ENCODE measurements at regions not wholly inside any gene's neighbourhood (a gene's known extent, or its start where the extent isn't known, plus 50 kb on each side); places are given as distances from the start of the nearest gene placed in this dataset.

GRCh38 chr7:52958621-52959140 is 76.8 kb upstream of the POM121L12 start:
- no peak overlapping the region for H3K27ac ChIP-seq (ENCODE audit: low read depth, low read length, poor library complexity, severe bottlenecking)
- no peaks in the 10 kb centered on the region for H3K27me3 ChIP-seq (ENCODE audit: insufficient read depth, low read length)
- H3K36me3 ChIP-seq (ENCODE audit: insufficient read depth, low read length), result no peaks in the 10 kb centered on the region
- H2AFZ ChIP-seq (ENCODE audit: low read length), result no peak overlapping the region
- H3K4me3 ChIP-seq (ENCODE audit: low read depth, low read length, poor library complexity, severe bottlenecking), result no peak overlapping the region
- H3K9ac ChIP-seq (ENCODE audit: low read length), result no peak overlapping the region
- peaks cover 20% of the 10 kb centered on the region for H3K4me1 ChIP-seq (ENCODE audit: insufficient read depth, low read length, severe bottlenecking)
- no peaks in the 10 kb centered on the region for H3K79me2 ChIP-seq (ENCODE audit: insufficient read depth, low read length)
- TF ChIP-seq EZH2 (IDR thresholded peaks at IDR 0.05; ENCODE audit: borderline replicate concordance, low read length), result no peak
- TF ChIP-seq, protein P1, sequence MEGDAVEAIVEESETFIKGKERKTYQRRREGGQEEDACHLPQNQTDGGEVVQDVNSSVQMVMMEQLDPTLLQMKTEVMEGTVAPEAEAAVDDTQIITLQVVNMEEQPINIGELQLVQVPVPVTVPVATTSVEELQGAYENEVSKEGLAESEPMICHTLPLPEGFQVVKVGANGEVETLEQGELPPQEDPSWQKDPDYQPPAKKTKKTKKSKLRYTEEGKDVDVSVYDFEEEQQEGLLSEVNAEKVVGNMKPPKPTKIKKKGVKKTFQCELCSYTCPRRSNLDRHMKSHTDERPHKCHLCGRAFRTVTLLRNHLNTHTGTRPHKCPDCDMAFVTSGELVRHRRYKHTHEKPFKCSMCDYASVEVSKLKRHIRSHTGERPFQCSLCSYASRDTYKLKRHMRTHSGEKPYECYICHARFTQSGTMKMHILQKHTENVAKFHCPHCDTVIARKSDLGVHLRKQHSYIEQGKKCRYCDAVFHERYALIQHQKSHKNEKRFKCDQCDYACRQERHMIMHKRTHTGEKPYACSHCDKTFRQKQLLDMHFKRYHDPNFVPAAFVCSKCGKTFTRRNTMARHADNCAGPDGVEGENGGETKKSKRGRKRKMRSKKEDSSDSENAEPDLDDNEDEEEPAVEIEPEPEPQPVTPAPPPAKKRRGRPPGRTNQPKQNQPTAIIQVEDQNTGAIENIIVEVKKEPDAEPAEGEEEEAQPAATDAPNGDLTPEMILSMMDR (IDR thresholded peaks at IDR 0.05; ENCODE audit: low read length), result no peak
- no peaks in the 10 kb centered on the region for H4K20me1 ChIP-seq (ENCODE audit: insufficient read depth, low read length)
- H3F3A ChIP-seq (ENCODE audit: insufficient read depth, low read length), result no peaks in the 10 kb centered on the region
- H3K9me2 ChIP-seq (ENCODE audit: low read depth, low read length), result no peaks in the 10 kb centered on the region
- no peak overlapping the region for H3K4me2 ChIP-seq (ENCODE audit: low read length)
- H3K9me3 ChIP-seq (ENCODE audit: low read length), result no peaks in the 10 kb centered on the region

GRCh38 chr7:52956379-52956915 is 79.0 kb upstream of the POM121L12 start:
- TF ChIP-seq, protein P1 (IDR thresholded peaks at IDR 0.05; ENCODE audit: low read length), result no peak
- no peak for TF ChIP-seq EZH2 (IDR thresholded peaks at IDR 0.05; ENCODE audit: borderline replicate concordance, low read length)
- Histone ChIP-seq H3K79me2 (ENCODE audit: insufficient read depth, low read length) (no peaks in the 10 kb centered on the region), H3K27me3 (ENCODE audit: insufficient read depth, low read length) (no peaks in the 10 kb centered on the region), H3K36me3 (ENCODE audit: insufficient read depth, low read length) (no peaks in the 10 kb centered on the region), H3F3A (ENCODE audit: insufficient read depth, low read length) (no peaks in the 10 kb centered on the region), H3K27ac (ENCODE audit: low read depth, low read length, poor library complexity, severe bottlenecking) (no peak overlapping the region), H3K4me2 (ENCODE audit: low read length) (no peak overlapping the region), H3K9me3 (ENCODE audit: low read length) (no peaks in the 10 kb centered on the region), H3K9ac (ENCODE audit: low read length) (no peak overlapping the region), H3K9me2 (ENCODE audit: low read depth, low read length) (no peaks in the 10 kb centered on the region), H4K20me1 (ENCODE audit: insufficient read depth, low read length) (no peaks in the 10 kb centered on the region), H2AFZ (ENCODE audit: low read length) (peak overlapping the region; percentile 21; the same call in 1 of the 2 replicates), H3K4me1 (ENCODE audit: insufficient read depth, low read length, severe bottlenecking) (peaks cover 3% of the 10 kb centered on the region), H3K4me3 (ENCODE audit: low read depth, low read length, poor library complexity, severe bottlenecking) (no peak overlapping the region)

- Histone ChIP-seq H3K4me2 (ENCODE audit: low read length) (no peak overlapping the region), H3K27me3 (ENCODE audit: insufficient read depth, low read length) (no peaks in the 10 kb centered on the region), H3F3A (ENCODE audit: insufficient read depth, low read length) (no peaks in the 10 kb centered on the region), H3K27ac (ENCODE audit: low read depth, low read length, poor library complexity, severe bottlenecking) (no peak overlapping the region), H2AFZ (ENCODE audit: low read length) (no peak overlapping the region; the same call in 1 of the 2 replicates), H3K9me3 (ENCODE audit: low read length) (no peaks in the 10 kb centered on the region), H3K4me1 (ENCODE audit: insufficient read depth, low read length, severe bottlenecking) (peaks cover 3% of the 10 kb centered on the region), H3K9me2 (ENCODE audit: low read depth, low read length) (no peaks in the 10 kb centered on the region), H3K79me2 (ENCODE audit: insufficient read depth, low read length) (no peaks in the 10 kb centered on the region), H4K20me1 (ENCODE audit: insufficient read depth, low read length) (no peaks in the 10 kb centered on the region), H3K9ac (ENCODE audit: low read length) (no peak overlapping the region), H3K4me3 (ENCODE audit: low read depth, low read length, poor library complexity, severe bottlenecking) (no peak overlapping the region), H3K36me3 (ENCODE audit: insufficient read depth, low read length) (no peaks in the 10 kb centered on the region)
- TF ChIP-seq, protein P1 (IDR thresholded peaks at IDR 0.05; ENCODE audit: low read length), result no peak
- TF ChIP-seq EZH2 (IDR thresholded peaks at IDR 0.05; ENCODE audit: borderline replicate concordance, low read length), result no peak
Measured at GRCh38 chr7:52955522-52955921, 79.9 kb upstream of the POM121L12 start.

Measured in OCI-LY1 (cell line).